NT2/D1 (cell line): ENCODE measurements at regions not wholly inside any gene's neighbourhood (a gene's known extent, or its start where the extent isn't known, plus 50 kb on each side); places are given as distances from the start of the nearest gene placed in this dataset.

Experiments
- DNase-seq: peaks from one replicate; pipeline ENCODE4 v3.0.0-alpha.2; 2011; ENCODE audit warnings: low read depth, low spot score
- H3K27me3 ChIP-seq: 2 replicates; pipeline ENCODE4 v1.6.0; 2011; ENCODE audit warnings: mild to moderate bottlenecking; ENCODE audit not compliant: insufficient read length, insufficient read depth
- H3K36me3 ChIP-seq: 2 replicates; pipeline ENCODE4 v1.6.1; 2011; ENCODE audit warnings: mild to moderate bottlenecking, low read length, mixed read lengths; ENCODE audit not compliant: insufficient read depth, insufficient read length
- H3K4me1 ChIP-seq: 2 replicates; pipeline ENCODE4 v1.5.1; 2011; ENCODE audit not compliant: insufficient read depth, insufficient read length
- H3K4me3 ChIP-seq: 2 replicates; pipeline ENCODE4 v1.5.1; 2011; ENCODE audit warnings: low read depth; ENCODE audit not compliant: insufficient read length
- H3K9ac ChIP-seq: 2 replicates; pipeline ENCODE4 v1.6.0; 2011; ENCODE audit warnings: low read depth; ENCODE audit not compliant: insufficient read length
- H3K9me3 ChIP-seq: 2 replicates; pipeline ENCODE4 v1.5.1; 2011; ENCODE audit warnings: mild to moderate bottlenecking, low read length; ENCODE audit not compliant: insufficient read depth
- SUZ12 ChIP-seq: IDR thresholded peaks from 2 replicates; pipeline ENCODE4 v1.6.1; 2011; ENCODE audit not compliant: insufficient read length, insufficient read depth; ENCODE audit errors: extremely low read depth
- YY1 ChIP-seq: IDR thresholded peaks from 2 replicates; pipeline ENCODE4 v1.6.1; 2011; ENCODE audit not compliant: insufficient read length, insufficient read depth
- ZNF274 ChIP-seq: IDR thresholded peaks from 2 replicates; pipeline ENCODE4 v1.6.1; 2011; ENCODE audit warnings: mild to moderate bottlenecking, low read depth, low read length

DNA sequence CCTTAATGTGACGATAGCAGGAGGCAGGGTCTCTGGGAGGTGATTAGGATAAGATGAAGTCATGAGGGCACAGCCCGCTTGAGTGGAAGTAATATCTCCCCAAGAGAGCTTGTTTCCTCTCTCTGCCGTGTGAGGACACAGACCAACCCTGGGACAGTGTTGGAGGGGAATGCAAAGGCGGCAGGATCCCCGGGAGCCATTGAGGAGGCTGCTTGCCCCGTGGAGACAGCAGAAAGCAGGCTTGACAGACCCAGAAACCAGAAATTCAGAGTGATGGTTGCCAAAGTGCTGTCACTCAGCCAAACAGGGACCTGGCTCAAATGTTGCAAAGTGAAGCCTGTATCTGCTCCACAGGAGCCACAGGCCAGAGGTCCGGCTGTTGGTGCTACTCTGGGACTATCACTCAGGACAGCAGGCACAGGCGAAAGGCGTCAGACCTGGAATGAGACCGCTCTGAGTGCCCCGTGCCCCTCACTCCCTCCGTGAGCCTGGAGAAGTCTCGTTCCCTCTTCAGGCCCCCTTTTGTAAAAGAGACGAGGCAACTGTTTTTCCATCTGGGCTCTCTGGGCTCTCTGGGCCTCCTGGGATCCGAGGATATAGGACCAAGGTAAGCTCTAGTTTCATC lies 96.6 kb upstream of the VANGL1 start:
- H3K4me1 ChIP-seq: peaks cover 6% of the 10 kb centered on the region
- DNase-seq: no peak
- peak overlapping the region; percentile 50 for H3K9ac ChIP-seq
- H3K36me3 ChIP-seq: no peaks in the 10 kb centered on the region
- H3K4me3 ChIP-seq: no peak overlapping the region
- no peak for TF ChIP-seq ZNF274
- no peak for TF ChIP-seq YY1
- TF ChIP-seq SUZ12: no peak
- no peaks in the 10 kb centered on the region for H3K27me3 ChIP-seq
- H3K9me3 ChIP-seq: no peaks in the 10 kb centered on the region

DNA sequence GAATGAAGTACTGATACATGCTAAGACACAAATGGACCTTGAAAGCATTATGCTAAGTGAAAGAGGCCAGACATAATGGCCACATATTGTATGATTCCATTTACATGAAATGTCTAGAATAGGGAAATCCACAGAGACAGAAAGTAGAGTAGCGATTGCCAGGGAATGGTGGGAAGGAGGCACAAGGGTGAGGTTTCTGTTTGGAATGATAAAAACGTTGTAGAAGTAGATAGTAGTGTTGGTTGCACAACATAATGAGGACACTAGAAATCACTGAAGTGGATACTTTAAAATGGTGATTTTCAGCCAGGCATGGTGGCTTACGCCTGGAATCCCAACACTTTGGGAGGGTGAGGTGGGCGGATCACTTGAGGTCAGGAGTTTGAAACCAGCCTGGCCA lies 97.6 kb upstream of the VANGL1 start:
- Histone ChIP-seq H3K4me1 (peaks cover 6% of the 10 kb centered on the region), H3K9me3 (no peaks in the 10 kb centered on the region), H3K36me3 (no peaks in the 10 kb centered on the region), H3K9ac (no peak overlapping the region), H3K27me3 (no peaks in the 10 kb centered on the region), H3K4me3 (no peak overlapping the region)
- DNase-seq: no peak
- TF ChIP-seq SUZ12: no peak
- no peak for TF ChIP-seq ZNF274
- no peak for TF ChIP-seq YY1

DNA sequence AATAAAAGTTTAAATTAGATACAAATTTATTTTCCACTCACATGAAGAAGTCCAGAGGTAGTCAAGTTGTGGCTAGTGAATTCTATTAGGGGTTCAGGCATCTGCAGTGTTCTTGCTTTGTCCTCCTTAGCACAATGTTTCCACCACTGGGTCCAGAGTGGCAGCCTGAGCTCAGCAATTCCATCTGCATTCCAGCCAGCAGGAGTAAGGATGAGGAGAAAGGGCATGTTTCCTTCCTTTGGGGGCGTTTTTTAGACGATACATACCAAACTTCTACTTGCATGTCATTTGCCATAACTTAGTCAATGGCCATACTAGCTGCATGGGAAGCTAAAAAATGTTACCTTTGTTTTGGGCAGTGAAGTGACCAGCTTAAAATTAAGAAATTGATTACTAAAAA lies 98.5 kb upstream of the VANGL1 start:
- TF ChIP-seq YY1 (no peak), SUZ12 (no peak), ZNF274 (no peak)
- H3K9ac ChIP-seq: no peak overlapping the region
- DNase-seq: no peak
- H3K4me3 ChIP-seq: no peak overlapping the region
- no peaks in the 10 kb centered on the region for H3K36me3 ChIP-seq
- peaks cover 6% of the 10 kb centered on the region for H3K4me1 ChIP-seq
- H3K9me3 ChIP-seq: no peaks in the 10 kb centered on the region
- H3K27me3 ChIP-seq: no peaks in the 10 kb centered on the region

DNA sequence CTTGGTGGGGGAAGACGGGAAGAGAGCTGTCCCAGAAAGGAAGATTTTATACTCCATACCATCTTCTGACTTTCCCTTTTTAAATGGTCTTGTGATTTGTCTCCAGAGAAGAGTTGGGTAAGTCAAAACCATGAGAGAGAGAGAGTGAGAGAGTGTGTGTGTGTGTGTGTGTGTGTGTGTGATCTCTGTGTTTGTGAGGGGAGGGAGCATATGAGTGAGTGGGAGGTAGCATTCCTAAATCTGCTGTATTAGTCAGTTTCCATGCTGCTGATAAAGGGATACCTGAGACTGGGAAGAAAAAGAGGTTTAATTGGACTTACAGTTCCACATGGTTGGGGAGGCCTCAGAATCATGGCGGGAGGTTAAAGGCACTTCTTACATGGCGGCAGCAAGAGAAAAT lies 102.0 kb upstream of the VANGL1 start:
- Histone ChIP-seq H3K9ac (no peak overlapping the region), H3K36me3 (no peaks in the 10 kb centered on the region), H3K4me3 (no peak overlapping the region), H3K9me3 (peaks cover 8% of the 10 kb centered on the region; the same call in 1 of the 2 replicates), H3K4me1 (no peaks in the 10 kb centered on the region), H3K27me3 (no peaks in the 10 kb centered on the region)
- DNase-seq: no peak
- no peak for TF ChIP-seq ZNF274
- TF ChIP-seq YY1: no peak
- no peak for TF ChIP-seq SUZ12

DNA sequence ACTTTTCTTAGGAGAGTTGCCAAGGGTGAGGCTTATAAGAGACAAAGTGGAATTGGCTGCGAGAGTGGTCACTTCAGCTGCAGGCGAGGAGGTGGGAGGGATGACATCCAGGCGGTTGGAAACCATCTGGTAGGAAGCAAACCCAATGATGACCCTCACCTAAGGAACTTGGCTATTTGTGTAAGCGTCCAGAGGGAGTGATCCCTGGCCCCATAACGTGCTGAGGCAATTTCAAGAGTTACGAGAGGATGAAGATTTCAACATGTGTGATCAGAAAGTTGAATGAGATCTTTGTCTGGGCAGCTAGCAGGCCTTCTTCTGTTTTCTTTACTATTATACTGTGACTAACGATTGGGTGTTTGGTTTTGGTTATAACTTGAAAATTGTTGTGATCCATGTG lies 102.7 kb upstream of the VANGL1 start:
- H3K27me3 ChIP-seq: no peaks in the 10 kb centered on the region

DNA sequence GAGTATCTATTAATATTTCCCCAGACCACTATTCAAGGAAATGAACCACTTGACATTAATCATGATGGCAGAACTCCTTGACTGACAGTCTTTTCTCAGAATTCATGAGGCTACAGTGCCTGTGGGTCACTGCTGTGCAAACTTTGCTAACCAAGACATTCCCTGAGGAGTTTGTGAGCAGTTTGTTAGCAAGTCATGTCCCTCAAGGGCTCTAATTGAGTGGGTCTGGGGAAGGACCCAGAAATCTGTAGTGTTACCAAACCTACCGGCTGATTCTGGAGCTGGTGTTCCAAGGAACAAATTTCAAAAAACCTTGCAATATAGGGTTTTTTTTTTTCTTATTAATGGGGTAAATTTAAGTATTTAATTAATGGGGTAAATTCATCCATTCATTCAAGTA lies 103.2 kb upstream of the VANGL1 start:
- H3K9ac ChIP-seq: no peak overlapping the region
- no peak overlapping the region for H3K4me3 ChIP-seq
- H3K36me3 ChIP-seq: no peaks in the 10 kb centered on the region
- no peaks in the 10 kb centered on the region for H3K4me1 ChIP-seq
- H3K9me3 ChIP-seq: peaks cover 14% of the 10 kb centered on the region; the same call in 1 of the 2 replicates
- no peak for DNase-seq
- no peaks in the 10 kb centered on the region for H3K27me3 ChIP-seq
- TF ChIP-seq YY1 (no peak), SUZ12 (no peak), ZNF274 (no peak)

More for the DNA sequence above, 102.7 kb upstream of the VANGL1 start:
- no peak overlapping the region for H3K4me3 ChIP-seq
- no peak for DNase-seq
- no peak overlapping the region for H3K9ac ChIP-seq
- TF ChIP-seq YY1: no peak
- no peak for TF ChIP-seq SUZ12
- no peak for TF ChIP-seq ZNF274
- no peaks in the 10 kb centered on the region for H3K4me1 ChIP-seq
- no peaks in the 10 kb centered on the region for H3K36me3 ChIP-seq
- peaks cover 14% of the 10 kb centered on the region; the same call in 1 of the 2 replicates for H3K9me3 ChIP-seq

DNA sequence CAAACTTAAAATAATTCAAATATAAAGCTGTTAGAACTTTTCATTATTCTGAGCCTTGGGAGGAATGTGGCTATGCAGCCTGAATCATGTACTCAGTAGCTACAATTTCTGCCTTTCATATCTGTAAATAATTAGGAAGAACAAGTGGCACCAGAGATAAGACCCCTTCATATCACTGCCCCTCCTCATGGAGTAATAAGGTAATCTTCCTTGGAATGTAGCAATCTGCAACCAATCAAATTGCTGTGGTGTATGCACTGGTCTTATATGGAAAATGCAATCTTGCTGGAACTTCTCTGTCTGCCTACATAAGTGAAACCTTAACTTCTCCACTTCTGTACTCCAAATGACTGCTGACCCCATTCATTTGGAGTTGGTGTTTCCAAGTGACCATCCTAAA lies 104.4 kb upstream of the VANGL1 start:
- Histone ChIP-seq H3K4me3 (no peak overlapping the region), H3K9ac (no peak overlapping the region), H3K4me1 (no peaks in the 10 kb centered on the region), H3K9me3 (peaks cover 14% of the 10 kb centered on the region; the same call in 1 of the 2 replicates), H3K27me3 (no peaks in the 10 kb centered on the region), H3K36me3 (no peaks in the 10 kb centered on the region)
- no peak for TF ChIP-seq ZNF274
- no peak for TF ChIP-seq SUZ12
- no peak for TF ChIP-seq YY1
- no peak for DNase-seq
